ENCODE measurements at regions not wholly inside any gene's neighbourhood (a gene's known extent, or its start where the extent isn't known, plus 50 kb on each side); places are given as distances from the start of the nearest gene placed in this dataset.
A peak's percentile ranks its signal among the peaks of the same experiment; 100 is the strongest.

GRCh38 chr15:100769043-100769974 lies 110.3 kb upstream of the ALDH1A3 start:
- intact Hi-C loops (cut with DNase I): no loop called here
- TF ChIP-seq POLR2A (IDR thresholded peaks at IDR 0.05) (no peak), CTCF (IDR thresholded peaks at IDR 0.05) (no peak), EP300 (IDR thresholded peaks at IDR 0.05) (no peak)
- 95 to 96% (median 95%) methylated on average over 15 of the region's 15 CpGs for WGBS, 3 donors
- Histone ChIP-seq H3K27me3 (no peaks in the 10 kb centered on the region), H3K36me3 (no peaks in the 10 kb centered on the region), H3K27ac (no peak overlapping the region), H3K4me1 (ENCODE audit: insufficient read depth) (no peaks in the 10 kb centered on the region), H3K4me3 (no peak overlapping the region), H3K9me3 (no peaks in the 10 kb centered on the region)
- peak in 1 of 5 donors; percentile 21 for DNase-seq

DNA sequence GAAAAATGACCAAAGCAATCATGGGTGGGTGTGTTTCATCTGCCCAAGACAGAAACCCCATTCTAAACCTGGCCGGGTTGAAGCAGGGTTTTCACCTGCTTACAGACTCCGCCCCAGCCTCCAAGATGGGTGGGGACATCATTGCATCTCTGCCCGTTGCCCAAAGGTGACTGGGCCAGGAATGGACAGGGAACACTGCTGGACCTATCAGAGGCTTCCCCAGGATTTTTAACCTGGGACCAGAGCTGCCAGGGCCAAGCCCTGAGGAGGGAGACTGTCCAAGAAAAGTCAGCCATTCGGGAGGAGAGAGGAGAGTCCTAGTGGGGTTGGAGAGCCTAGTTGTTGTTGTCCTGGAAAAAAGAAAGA lies 109.7 kb upstream of the ALDH1A3 start:
- Histone ChIP-seq H3K4me3 (no peak overlapping the region), H3K27ac (no peak overlapping the region), H3K4me1 (ENCODE audit: insufficient read depth) (no peaks in the 10 kb centered on the region), H3K36me3 (no peaks in the 10 kb centered on the region), H3K27me3 (no peaks in the 10 kb centered on the region), H3K9me3 (no peaks in the 10 kb centered on the region)
- peak in 1 of 5 donors; percentile 13 for DNase-seq
- TF ChIP-seq CTCF (IDR thresholded peaks at IDR 0.05) (no peak), EP300 (IDR thresholded peaks at IDR 0.05) (no peak), POLR2A (IDR thresholded peaks at IDR 0.05) (no peak)
- intact Hi-C loops (cut with DNase I): no loop called here
- 78 to 86% (median 82%) methylated on average over 4 of the region's 4 CpGs for WGBS, 3 donors

- Histone ChIP-seq H3K36me3 (no peaks in the 10 kb centered on the region), H3K27me3 (no peaks in the 10 kb centered on the region), H3K9me3 (no peaks in the 10 kb centered on the region), H3K27ac (no peak overlapping the region), H3K4me3 (no peak overlapping the region), H3K4me1 (ENCODE audit: insufficient read depth) (no peaks in the 10 kb centered on the region)
- peak in 1 of 5 donors; percentile 17 for DNase-seq
- intact Hi-C loops (cut with DNase I): no loop called here
- 65 to 72% (median 66%) methylated on average over 12 of the region's 12 CpGs for WGBS, 3 donors
- TF ChIP-seq POLR2A (IDR thresholded peaks at IDR 0.05): no peak
- no peak for TF ChIP-seq EP300 (IDR thresholded peaks at IDR 0.05)
- no peak for TF ChIP-seq CTCF (IDR thresholded peaks at IDR 0.05)
Measured at GRCh38 chr15:100770661-100771584, 108.7 kb upstream of the ALDH1A3 start.

- Histone ChIP-seq H3K4me1 (ENCODE audit: insufficient read depth) (no peaks in the 10 kb centered on the region), H3K27me3 (no peaks in the 10 kb centered on the region), H3K27ac (no peak overlapping the region), H3K4me3 (no peak overlapping the region), H3K36me3 (no peaks in the 10 kb centered on the region), H3K9me3 (no peaks in the 10 kb centered on the region)
- intact Hi-C loops (cut with DNase I): no loop called here
- 51 to 60% (median 54%) methylated on average over 4 of the region's 4 CpGs for WGBS, 3 donors
- no peak for TF ChIP-seq POLR2A (IDR thresholded peaks at IDR 0.05)
- no peak for TF ChIP-seq EP300 (IDR thresholded peaks at IDR 0.05)
- TF ChIP-seq CTCF (IDR thresholded peaks at IDR 0.05): no peak
- peak in 1 of 5 donors; percentile 31 for DNase-seq
Measured at GRCh38 chr15:100771746-100772145, 107.9 kb upstream of the ALDH1A3 start.

Data from ovary (tissue), 7 donors.